ENCODE measurements at regions not wholly inside any gene's neighbourhood (a gene's known extent, or its start where the extent isn't known, plus 50 kb on each side); places are given as distances from the start of the nearest gene placed in this dataset.
A peak's percentile ranks its signal among the peaks of the same experiment; 100 is the strongest.
"Not testable (repeated sequence)": the region's sequence is repeated elsewhere in the genome, so short reads cannot be mapped to it uniquely, and the experiment has no call there.

GRCh38 chr14:48260394-48261295 is 585.2 kb upstream of the MDGA2 start:
- DNase-seq (ENCODE audit: low spot score), result not testable (repeated sequence)

- DNase-seq (ENCODE audit: low spot score), result not testable (repeated sequence)
Observed at GRCh38 chr14:48259876-48260275, 584.5 kb upstream of the MDGA2 start.

- DNase-seq (ENCODE audit: low spot score), result not testable (repeated sequence)
Observed at GRCh38 chr14:48259232-48259631, 583.8 kb upstream of the MDGA2 start.

- not testable (repeated sequence) for DNase-seq (ENCODE audit: low spot score)
Observed at GRCh38 chr14:48258703-48259102, 583.3 kb upstream of the MDGA2 start.

GRCh38 chr14:48253020-48253419 is 577.6 kb upstream of the MDGA2 start:
- no peak for DNase-seq (ENCODE audit: low spot score)

GRCh38 chr14:48251290-48251689 is 575.9 kb upstream of the MDGA2 start:
- no peak for DNase-seq (ENCODE audit: low spot score)

GRCh38 chr14:48250575-48250974 is 575.2 kb upstream of the MDGA2 start:
- DNase-seq (ENCODE audit: low spot score), result no peak

- DNase-seq (ENCODE audit: low spot score), result no peak
Observed at GRCh38 chr14:48247977-48248376, 572.6 kb upstream of the MDGA2 start.

- no peak for DNase-seq (ENCODE audit: low spot score)
Observed at GRCh38 chr14:48243900-48244299, 568.5 kb upstream of the MDGA2 start.

GRCh38 chr14:48229091-48229490 is 553.7 kb upstream of the MDGA2 start:
- DNase-seq (ENCODE audit: low spot score), result no peak

- DNase-seq (ENCODE audit: low spot score), result no peak
Observed at GRCh38 chr14:48193893-48194292, 518.5 kb upstream of the MDGA2 start.

- not testable (repeated sequence) for DNase-seq (ENCODE audit: low spot score)
Observed at GRCh38 chr14:48149624-48150023, 474.2 kb upstream of the MDGA2 start.

- DNase-seq (ENCODE audit: low spot score), result peak; percentile 2
Observed at GRCh38 chr14:48140804-48141203, 465.4 kb upstream of the MDGA2 start.

GRCh38 chr14:48129472-48129871 is 454.1 kb upstream of the MDGA2 start:
- no peak for DNase-seq (ENCODE audit: low spot score)

- no peak for DNase-seq (ENCODE audit: low spot score)
Observed at GRCh38 chr14:48127674-48128073, 452.3 kb upstream of the MDGA2 start.

- DNase-seq (ENCODE audit: low spot score), result no peak
Observed at GRCh38 chr14:48125654-48126053, 450.2 kb upstream of the MDGA2 start.

- DNase-seq (ENCODE audit: low spot score), result no peak
Observed at GRCh38 chr14:48113713-48114112, 438.3 kb upstream of the MDGA2 start.

- no peak for DNase-seq (ENCODE audit: low spot score)
Observed at GRCh38 chr14:48111151-48111550, 435.7 kb upstream of the MDGA2 start.

GRCh38 chr14:48107646-48108045 is 432.2 kb upstream of the MDGA2 start:
- DNase-seq (ENCODE audit: low spot score), result no peak

GRCh38 chr14:48096897-48097296 is 421.5 kb upstream of the MDGA2 start:
- DNase-seq (ENCODE audit: low spot score), result no peak

- DNase-seq (ENCODE audit: low spot score), result no peak
Observed at GRCh38 chr14:48086516-48086915, 411.1 kb upstream of the MDGA2 start.

- no peak for DNase-seq (ENCODE audit: low spot score)
Observed at GRCh38 chr14:48075487-48075886, 400.1 kb upstream of the MDGA2 start.

GRCh38 chr14:48052973-48053372 is 377.6 kb upstream of the MDGA2 start:
- DNase-seq (ENCODE audit: low spot score), result no peak

- DNase-seq (ENCODE audit: low spot score), result no peak
Observed at GRCh38 chr14:48035836-48036235, 360.4 kb upstream of the MDGA2 start.
